ENCODE measurements at regions not wholly inside any gene's neighbourhood (a gene's known extent, or its start where the extent isn't known, plus 50 kb on each side); places are given as distances from the start of the nearest gene placed in this dataset.
"Not testable (repeated sequence)": the region's sequence is repeated elsewhere in the genome, so short reads cannot be mapped to it uniquely, and the experiment has no call there.

DNA sequence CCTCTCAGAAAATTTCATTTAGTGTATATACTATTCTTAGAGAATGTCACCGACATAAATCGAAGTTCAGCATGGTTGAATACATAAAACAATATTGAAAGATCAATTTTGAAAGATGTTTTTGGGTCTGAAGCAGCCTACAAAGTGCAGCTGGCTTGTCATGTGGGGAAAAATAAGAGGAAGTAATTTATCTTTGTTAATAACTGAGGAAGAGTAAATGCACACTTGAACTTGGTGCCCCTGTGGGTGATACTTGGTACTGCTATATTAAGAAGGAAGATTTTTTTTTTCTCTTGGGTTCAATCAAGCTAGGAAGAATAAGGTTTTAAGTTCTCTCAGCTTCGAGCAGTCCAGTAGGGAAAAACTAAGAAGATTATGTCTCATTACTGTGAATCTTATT, 661.3 kb downstream of the RPL10L start:
- FAIRE-seq (no peak), DNase-seq (ENCODE audit: low spot score in 2 of 2) (no peak)

DNA sequence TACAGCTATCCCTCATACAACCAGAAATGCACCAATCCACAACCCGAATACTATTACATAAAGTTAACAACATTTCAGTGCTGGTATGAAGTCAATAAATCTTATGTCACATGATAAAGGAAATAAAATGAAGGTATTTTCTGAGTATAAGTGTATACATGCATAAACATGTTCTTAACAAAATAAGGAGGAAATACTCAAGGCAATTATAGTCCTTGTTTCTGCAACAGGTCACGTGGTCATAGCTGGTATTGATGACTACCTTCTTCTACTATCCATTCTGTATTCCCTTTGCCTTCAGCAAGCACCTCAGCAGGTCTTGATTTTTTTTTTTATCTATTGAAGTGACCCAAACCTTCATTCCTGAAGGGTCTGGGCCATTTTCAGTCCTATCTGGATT, 675.6 kb downstream of the RPL10L start:
- DNase-seq (ENCODE audit: low spot score in 2 of 2), result no peak
- no peak for FAIRE-seq

DNA sequence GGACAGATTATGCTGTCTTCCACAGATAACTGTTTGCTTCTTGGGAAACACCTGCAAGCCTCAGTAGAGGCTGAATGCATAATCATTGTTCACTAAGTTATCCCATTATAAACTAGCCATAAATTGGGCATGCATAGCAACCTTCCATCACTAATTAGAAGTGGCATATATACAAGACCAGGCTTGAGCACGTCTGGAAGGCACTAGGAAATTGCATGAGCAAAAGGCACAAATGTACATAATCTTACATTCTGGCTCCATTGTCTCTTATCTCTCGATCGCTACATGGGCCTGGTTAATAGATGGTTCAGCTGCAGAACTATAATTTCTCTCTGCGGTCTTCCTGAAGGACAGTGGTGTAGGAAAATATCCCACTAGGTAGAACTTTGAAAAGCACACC, 679.2 kb downstream of the RPL10L start:
- FAIRE-seq, result no peak
- no peak for DNase-seq (ENCODE audit: low spot score in 2 of 2)

DNA sequence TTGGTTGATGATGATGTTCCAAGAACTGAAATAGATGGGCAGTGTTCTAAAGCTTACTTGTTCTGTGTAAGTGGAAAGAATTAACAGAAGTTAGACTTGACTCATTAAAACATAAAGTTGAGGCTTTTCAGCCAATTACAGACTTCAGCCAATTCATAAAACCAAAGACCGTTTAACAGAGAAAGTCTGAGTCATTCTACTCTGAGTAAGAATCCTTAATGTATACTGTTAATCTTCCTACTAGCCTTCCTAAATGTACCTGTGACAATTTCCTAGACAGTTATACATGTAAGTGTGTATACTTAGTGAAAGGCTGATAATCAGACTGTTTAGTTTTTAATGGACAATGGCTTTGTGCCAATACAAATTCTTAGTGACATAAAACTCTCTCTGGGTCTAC, 681.0 kb downstream of the RPL10L start:
- FAIRE-seq (no peak), DNase-seq (ENCODE audit: low spot score in 2 of 2) (no peak)

DNA sequence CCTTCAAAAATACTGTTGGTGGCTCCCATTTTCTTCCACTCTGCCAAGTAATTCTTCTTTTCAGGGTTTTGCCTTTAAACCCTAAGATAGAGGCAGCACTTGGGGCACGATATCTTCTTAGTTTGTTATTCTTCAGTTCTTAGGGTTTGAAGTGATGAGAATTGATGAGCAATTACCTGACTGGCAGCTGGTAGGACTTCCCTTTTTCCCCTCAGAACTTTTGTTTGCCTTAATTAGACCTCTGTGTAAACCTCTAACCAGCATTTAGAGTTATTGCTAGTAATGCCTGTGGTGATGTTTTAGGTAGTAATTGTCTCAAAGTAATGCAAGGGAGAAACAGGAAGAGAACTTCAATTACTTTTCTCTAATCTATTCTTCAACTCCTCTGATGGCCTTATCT, 683.5 kb downstream of the RPL10L start:
- DNase-seq (ENCODE audit: low spot score in 2 of 2), result no peak
- FAIRE-seq, result no peak

DNA sequence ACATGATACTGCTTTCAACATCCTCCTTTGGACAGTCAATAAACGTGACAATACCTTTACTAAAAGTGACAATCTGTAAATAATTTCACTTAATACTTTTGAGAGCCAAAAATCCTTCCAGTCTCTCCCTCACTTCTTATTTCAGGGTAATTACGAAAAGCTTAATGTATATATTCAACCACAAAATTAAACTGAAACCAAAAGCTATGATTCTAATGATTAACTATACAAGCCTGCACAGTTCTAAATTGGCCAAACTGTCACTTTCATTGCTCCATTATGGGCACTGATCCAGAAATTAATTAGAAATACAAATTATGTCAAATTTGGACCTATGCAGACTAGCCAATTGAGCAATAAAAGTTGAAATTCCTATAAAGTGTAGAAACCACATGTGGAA, 696.5 kb upstream of the MIS18BP1 start:
- DNase-seq (ENCODE audit: low spot score in 2 of 2) (no peak), FAIRE-seq (no peak)

DNA sequence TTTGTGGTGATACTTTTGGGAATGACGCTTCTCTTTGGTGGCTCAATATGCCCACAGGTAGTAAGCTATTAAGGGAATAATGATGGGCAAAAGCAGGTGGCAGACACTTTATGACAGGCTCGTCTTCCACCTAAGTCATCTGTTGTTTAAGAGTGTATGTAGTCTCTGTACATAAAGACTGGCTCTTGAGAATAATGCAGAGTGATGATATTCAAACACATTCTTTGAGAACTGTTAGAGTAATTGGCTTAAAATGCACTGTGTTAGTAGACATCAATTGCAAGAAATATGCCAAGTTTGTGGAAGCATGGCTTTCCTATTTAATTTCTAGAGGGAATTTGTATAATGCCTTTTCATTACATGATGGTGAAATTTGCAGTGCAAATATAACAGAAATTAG, 694.8 kb upstream of the MIS18BP1 start:
- no peak for DNase-seq (ENCODE audit: low spot score in 2 of 2)
- FAIRE-seq, result no peak

DNA sequence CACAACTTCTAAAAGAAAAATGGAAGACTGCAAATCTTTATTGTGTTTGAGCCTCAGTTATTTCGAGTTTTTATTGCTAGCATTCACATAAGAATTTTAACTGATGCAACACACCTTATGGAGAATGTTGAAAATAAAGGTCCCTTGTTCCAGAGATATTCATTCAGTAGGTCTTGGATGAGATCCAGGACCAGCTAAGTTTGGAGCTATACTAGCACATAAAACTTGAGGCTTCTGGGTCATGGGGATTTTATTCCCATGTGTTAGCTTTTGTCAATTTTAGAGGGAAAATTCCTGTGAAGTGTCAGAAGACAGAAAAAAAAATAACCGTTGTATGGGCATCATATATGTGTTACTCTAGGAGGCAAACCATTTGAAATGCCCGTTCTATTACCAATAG, 693.2 kb upstream of the MIS18BP1 start:
- no peak for FAIRE-seq

DNA sequence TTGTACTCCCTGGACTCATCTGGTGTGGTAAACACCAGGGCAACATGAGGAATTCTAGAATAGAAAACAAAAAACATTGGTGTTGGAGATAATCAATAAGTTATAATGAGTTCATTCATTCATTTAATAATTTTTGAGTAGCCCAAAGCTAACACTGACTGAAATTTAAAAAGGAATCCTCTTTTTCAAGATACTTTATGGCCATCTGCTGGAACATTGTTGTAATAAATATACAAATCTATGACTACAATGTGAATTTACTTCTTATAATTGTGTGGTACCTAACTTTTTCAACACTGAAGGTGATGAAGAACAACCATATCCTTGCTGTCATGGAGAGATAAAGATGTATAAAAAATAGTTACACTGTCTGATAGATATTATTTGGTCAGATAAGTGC, 687.3 kb upstream of the MIS18BP1 start:
- FAIRE-seq (no peak), DNase-seq (ENCODE audit: low spot score in 2 of 2) (no peak)

More for the DNA sequence above, 693.2 kb upstream of the MIS18BP1 start:
- DNase-seq (ENCODE audit: low spot score in 2 of 2), result no peak

DNA sequence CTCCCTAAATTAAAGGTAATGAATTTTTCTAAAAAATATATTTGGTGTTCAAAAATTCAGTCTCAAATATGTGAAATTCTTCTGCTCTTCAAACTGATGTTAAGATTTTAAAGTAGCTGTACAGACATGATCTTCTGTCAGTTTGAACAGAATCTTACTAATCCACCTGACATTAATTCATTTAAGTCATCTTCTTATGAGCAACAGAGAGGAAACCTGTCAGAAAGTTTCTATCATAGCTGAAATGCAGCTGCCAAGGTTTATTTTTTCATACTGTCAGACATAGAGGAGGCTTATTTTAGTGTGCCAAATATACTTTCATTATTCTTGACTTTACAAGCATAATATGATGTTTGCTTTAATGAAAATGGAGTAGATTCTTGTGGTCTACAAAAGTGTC, 686.6 kb upstream of the MIS18BP1 start:
- FAIRE-seq, result no peak
- DNase-seq (ENCODE audit: low spot score in 2 of 2), result no peak

DNA sequence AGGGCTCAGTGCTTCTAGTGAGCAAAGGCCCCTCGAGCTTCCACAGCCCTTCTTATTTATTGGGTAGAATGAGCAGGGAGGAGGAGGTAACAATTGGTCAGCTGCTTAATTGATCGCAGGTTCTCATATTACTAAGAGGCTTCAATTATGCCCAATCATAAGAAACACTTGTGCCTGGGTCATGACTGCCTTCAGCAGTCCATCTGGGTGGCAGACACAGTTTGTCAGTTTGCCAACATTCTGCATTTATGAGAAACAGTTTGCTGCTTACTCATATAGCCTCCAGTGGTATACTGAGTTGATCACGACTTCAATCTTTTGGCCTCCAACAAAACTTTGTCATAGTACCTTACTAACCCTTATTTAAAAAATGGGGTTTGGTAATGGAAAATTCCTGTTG, 667.0 kb upstream of the MIS18BP1 start:
- DNase-seq (ENCODE audit: low spot score in 2 of 2); FAIRE-seq: not testable (repeated sequence)

DNA sequence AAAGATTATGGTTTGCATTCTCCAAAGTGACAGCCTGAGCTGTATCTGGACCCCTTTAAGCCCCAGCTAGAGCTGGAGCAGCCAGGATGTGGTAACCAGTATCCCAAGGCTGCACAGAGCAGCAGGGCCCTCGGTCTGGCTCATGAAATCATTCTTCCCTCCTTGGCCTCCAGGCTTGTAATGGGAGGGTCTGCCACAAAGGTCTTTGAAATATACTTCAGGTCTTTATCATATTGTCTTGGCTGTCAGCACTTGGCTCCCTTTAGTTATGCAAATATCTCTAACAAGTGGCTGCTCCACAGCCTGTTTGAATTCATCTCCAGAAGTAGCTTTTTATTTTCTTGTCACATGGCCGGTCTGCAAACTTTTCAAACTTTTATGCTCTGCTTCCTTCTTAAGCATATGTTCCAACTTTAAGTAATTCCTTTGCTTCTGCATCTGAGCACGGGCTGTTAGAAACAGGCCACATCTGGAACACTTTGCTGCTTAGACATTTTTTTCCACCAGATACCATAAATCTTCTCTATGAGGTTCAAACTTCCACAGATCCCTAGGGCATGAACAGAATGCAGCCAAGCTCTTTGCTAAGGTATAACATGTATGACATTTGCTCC, 663.4 kb upstream of the MIS18BP1 start:
- DNase-seq (ENCODE audit: low spot score in 2 of 2) (no peak), FAIRE-seq (no peak)

DNA sequence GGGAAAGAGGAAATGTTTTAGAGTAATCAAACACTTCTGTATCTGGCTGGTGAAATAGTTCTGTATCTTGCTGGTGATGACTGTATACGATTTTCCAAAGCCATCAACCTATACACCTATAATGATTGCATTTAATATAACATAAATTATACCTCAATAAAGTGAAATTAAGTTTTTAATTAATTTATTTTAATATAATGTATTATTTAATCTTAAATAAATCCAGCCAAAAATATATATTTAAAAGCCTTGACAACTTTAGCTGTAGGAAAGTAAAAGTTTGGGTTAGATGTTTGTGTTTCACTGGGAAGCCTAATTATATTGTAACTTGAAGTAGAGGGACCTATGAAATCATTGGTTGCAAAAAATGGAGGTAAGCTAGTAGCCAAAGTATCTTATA, 654.8 kb upstream of the MIS18BP1 start:
- FAIRE-seq, result no peak

DNA sequence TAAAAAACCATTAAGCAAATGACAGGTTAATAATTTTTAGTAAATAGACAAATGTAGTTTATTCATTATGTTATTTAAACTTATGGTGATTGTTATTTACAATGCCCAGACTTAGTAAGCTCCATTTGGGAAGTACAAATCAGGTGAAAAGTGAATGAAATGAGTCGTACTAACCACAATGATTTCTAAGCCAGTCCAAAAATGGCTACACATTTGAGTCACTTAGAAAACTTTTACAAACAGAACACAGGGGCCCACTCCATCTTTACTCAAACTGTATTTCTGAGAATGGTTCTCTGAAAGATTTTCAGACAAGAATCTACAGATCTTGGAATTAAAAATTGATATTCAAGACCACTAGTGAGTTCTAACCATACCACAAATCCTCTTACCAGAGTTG, 653.3 kb upstream of the MIS18BP1 start:
- FAIRE-seq, result no peak
- no peak for DNase-seq (ENCODE audit: low spot score in 2 of 2)

More for the DNA sequence above, 654.8 kb upstream of the MIS18BP1 start:
- no peak for DNase-seq (ENCODE audit: low spot score in 2 of 2)

DNA sequence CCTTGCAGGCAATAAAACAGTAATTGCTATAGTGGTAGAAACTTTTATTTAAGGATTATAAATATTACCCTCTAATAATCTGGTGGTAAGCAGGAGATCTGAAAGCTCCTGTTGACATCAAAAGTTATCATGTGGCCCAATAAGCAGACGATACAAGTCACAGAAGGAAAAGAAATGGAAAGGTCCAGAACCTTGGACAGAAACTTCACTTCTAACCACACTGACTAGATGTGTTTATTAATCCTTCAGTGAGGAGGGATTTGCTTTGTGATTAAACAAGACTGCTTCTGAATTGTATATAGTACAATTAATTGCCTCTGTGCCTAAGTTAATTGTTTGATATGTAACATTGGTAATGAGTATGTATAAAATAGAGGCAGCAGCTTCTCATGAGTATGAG, 652.7 kb upstream of the MIS18BP1 start:
- DNase-seq (ENCODE audit: low spot score in 2 of 2), result no peak
- FAIRE-seq, result no peak

DNA sequence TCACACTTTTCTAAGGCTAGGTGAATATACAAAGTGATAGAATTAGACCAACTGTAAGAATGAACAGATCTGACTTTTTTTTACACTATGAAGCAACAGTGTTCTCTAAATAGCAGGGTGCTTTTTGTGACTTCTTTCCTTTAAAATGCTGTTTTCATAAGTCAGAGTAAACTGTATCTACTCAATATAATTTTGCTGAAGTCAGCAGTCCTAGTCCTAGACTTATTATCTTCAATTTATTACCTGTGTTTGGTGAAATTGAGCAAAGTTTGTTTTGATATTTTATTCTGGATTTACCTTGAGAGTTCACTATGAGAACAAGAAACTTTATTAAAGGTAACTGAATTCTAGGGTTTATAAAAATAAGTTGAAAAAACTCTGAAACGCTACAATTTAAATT, 651.3 kb upstream of the MIS18BP1 start:
- DNase-seq (ENCODE audit: low spot score in 2 of 2), result no peak
- FAIRE-seq, result no peak

DNA sequence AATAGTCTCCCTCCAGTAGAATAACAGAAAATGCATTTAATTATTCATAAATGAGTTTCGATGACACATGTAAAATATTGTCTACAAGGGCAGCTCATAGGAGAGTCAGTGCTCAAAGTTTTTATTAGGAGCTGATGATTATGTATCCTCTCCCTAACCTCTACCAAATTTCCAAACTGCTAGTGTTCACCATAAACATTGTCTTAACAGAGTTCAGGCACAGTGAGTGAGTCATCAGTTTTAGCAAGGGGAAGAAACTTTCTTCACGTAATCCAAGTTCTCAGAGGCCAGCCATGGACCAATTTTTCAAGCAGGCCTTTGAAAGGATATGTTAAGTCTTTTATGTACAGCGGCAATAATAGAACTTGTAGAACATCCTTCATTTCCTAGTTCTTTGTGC, 649.2 kb upstream of the MIS18BP1 start:
- FAIRE-seq (no peak), DNase-seq (ENCODE audit: low spot score in 2 of 2) (no peak)

DNA sequence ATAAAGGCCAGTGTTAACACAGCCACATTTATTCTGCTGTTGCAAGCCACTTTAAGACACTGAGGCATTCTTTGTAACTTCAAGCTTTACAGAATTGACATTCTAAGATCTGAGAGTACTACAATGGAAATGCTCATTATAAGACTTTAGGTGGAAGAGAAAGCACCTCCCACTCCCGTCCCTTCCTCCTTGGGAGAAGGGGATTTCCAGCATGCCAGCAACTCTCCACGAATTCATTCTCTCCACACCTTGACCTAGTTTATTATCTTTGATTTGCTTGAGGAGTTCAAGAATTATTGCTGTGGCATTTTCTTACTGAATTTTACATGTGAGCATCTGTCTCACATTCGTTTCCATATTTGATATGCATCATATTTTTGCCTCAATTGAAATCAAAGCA, 644.4 kb upstream of the MIS18BP1 start:
- DNase-seq (ENCODE audit: low spot score in 2 of 2) (no peak), FAIRE-seq (no peak)

DNA sequence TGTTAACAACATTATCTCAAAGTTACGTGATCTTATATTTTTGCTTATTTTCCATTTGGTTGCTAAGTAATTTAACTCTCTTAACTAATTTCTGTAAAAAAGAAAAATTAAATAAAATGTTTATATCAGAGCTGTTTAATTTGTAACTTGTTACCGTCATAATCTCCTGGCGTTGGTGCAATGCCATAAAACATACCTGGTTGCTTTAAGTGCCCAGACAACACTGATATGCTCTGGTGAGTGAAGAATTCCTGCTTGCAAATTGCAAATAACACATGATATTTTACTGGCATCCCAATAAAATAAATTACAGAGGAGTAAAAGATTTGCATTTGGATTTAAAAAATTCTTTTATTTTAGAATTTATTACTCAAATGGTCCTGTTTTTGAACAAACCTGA, 640.1 kb upstream of the MIS18BP1 start:
- no peak for DNase-seq (ENCODE audit: low spot score in 2 of 2)
- FAIRE-seq, result no peak

DNA sequence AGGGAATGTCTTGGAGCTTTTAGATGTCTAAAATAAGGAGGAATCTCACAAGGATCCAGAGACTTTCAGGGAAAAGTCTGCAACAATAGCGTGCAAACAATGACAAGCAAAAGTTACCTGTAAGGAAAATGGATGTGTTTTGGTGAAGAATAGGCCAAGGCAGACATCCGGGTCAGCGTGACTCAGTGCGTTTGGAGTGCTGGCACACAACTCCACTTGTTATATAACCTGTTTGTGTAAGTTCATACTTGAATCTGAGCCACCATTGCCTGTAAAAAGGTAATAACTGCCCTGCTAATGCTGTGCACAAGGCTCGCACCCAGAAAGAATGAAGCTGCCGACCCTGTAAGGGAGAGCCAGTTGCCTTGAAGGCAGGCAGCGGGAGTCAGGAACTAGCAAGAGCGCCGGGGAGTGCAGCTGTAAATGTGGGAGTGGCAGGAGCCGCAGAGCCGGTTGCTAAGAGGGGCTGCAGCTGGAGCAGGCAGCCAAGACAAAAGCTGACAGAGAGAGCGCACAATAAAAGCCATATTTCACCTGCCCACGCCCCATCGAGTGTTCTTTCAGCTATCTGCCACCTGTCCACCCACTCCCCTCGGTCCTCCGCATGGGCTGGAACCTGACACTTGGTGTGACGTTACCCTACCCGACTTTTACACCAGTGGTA, 638.5 kb upstream of the MIS18BP1 start:
- no peak for FAIRE-seq

DNA sequence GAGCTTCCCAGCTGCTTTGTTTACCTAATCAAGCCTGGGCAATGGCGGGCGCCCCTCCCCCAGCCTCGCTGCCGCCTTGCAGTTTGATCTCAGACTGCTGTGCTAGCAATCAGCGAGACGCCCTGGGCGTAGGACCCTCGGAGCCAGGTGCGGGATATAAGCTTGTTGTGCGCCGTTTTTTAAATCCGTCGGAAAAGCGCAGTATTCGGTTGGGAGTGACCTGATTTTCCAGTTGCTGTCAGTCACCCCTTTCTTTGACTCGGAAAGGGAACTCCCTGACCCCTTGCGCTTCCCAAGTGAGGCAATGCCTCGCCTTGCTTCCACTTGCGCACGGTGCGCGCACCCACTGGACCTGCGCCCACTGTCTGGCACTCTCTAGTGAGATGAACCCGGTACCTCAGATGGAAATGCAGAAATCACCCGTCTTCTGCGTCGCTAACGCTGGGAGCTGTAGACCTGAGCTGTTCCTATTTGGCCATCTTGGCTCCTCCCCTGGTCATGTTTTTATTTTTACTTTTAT, 635.8 kb upstream of the MIS18BP1 start:
- DNase-seq (ENCODE audit: low spot score in 2 of 2); FAIRE-seq: not testable (repeated sequence)

More for the DNA sequence above, 638.5 kb upstream of the MIS18BP1 start:
- no peak for DNase-seq (ENCODE audit: low spot score in 2 of 2)

DNA sequence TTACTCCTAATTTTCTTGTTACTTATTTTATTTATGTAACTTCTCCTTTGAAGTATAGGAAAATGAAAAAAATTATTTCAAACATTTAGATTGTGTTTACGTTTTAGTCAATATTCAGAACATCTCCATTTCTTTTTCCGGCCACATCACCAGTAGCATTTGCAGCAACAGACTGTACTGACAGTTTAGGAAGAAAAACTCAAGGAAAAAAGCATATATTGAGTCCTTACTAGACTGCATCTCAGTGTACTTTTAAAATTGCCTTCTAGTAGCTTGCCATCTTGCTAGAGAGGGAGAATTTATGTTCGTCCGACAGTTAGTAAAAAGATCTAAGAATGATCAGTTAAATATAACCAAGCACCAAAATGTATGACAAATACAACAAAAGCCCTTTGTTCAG, 625.0 kb upstream of the MIS18BP1 start:
- no peak for DNase-seq (ENCODE audit: low spot score in 2 of 2)
- FAIRE-seq, result no peak

All from frontal cortex (tissue), 3 donors.